ENCODE measurements at regions not wholly inside any gene's neighbourhood (a gene's known extent, or its start where the extent isn't known, plus 50 kb on each side); places are given as distances from the start of the nearest gene placed in this dataset.
A peak's percentile ranks its signal among the peaks of the same experiment; 100 is the strongest.

DNA sequence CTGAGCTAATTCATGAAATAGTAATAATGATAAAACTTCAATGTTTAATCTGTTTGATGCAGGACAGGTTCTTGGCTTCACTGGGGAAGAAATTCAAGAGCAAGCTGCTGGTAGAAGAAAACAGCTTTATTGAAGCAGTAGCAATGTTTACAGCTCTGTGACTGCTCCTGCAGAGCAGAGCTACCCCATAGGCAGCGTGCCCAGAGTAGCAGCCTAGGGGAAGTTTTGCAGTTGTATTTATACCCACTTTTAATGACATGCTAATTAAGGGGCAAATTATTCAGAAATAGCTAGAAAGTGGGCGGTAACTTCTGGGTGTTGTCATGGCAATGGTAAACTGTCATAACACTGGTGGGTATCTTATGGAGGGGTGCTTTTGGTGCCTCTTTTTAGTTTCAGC lies 518.0 kb downstream of the RFPL4B start:
- no peaks in the 10 kb centered on the region for H3K27me3 ChIP-seq
- H3K9me3 ChIP-seq: peaks cover 0 to 20% (median 0%) of the 10 kb centered on the region in 11 donors
- H3K4me1 ChIP-seq: no peaks in the 10 kb centered on the region
- H3K36me3 ChIP-seq: no peaks in the 10 kb centered on the region
- WGBS, 2 donors: 86 to 88% methylated on average over 2 of the region's 2 CpGs
- intact Hi-C loops (cut with DNase I): loop anchor here in 1 of 10 donors (10.0 kb wide), 1 partner anchor 530 kb away; no protein-coding TSS in a partner anchor
- ATAC-seq: no peak
- H3K4me3 ChIP-seq: no peak overlapping the region
- TF ChIP-seq, protein P1, sequence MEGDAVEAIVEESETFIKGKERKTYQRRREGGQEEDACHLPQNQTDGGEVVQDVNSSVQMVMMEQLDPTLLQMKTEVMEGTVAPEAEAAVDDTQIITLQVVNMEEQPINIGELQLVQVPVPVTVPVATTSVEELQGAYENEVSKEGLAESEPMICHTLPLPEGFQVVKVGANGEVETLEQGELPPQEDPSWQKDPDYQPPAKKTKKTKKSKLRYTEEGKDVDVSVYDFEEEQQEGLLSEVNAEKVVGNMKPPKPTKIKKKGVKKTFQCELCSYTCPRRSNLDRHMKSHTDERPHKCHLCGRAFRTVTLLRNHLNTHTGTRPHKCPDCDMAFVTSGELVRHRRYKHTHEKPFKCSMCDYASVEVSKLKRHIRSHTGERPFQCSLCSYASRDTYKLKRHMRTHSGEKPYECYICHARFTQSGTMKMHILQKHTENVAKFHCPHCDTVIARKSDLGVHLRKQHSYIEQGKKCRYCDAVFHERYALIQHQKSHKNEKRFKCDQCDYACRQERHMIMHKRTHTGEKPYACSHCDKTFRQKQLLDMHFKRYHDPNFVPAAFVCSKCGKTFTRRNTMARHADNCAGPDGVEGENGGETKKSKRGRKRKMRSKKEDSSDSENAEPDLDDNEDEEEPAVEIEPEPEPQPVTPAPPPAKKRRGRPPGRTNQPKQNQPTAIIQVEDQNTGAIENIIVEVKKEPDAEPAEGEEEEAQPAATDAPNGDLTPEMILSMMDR (IDR thresholded peaks at IDR 0.05): no peak
- no peak for DNase-seq
- no peak overlapping the region for H3K27ac ChIP-seq

DNA sequence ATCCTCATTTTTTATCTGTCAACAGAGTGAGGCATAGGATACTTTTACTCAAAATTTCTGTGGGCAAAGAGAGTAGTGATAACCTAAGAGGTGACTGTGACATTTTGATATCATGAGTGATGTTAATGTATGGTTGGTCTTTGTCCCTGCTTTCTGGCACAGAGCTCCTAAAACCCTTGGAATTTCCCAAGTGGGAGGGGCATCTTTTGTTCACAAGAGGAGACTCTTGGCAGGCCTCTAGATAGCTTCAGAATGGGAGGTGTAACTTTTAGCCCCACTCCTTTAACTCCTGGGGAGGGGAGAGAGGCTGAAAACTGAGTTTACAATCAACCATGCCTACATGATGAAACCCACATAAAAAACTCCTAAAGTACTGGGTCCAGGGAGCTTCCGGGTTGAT lies 527.8 kb downstream of the RFPL4B start:
- 94 to 100% methylated on average over 1 of the region's 1 CpG for WGBS, 2 donors
- no peak for DNase-seq
- H3K4me3 ChIP-seq: no peak overlapping the region

DNA sequence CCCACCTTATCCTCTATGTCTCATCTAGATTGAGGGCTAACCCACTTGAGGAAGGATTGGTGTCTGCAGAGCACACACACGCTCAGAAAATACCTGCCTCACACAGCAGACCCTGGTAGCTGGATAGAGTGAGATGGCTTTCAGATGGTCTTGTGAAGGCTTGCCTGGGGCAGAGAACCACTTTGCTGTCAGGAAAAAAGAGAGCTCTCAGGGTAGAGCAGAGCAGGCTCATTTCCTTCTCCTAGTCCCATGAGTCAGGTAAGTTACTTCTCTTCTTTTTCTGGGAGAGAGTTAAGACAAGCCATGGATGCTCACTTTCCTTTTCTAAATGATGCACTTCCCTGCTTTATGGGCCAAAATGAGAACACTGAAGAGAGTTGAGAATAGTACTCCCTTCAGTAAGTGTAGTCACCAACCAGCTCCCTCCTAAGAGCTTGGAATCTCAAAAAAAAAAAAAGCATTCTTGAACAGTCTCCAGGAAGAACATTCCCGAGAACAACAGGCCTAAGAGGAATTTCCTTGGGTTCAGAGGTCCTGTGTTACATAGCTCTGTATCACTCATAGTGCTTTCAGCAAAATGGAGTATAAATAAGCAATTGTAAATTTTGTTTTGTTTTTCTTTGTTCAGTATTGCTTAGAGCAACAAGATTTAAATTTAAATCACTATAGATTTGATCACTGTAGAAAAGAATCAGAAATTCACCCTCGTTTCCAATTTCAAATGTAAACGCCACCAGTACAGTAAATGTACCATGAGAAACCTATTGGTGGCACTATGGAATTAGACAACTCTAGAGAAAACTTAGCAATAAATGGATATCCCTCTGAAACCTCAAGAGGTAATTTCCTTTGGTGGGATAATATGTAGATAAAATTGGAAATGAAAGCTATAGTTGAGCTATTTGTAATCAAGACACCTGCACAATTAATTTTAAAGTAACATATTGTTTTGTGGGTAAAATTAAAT lies 530.3 kb downstream of the RFPL4B start:
- H3K4me3 ChIP-seq: no peak overlapping the region
- no peaks in the 10 kb centered on the region for H3K9me3 ChIP-seq
- peak in 7 of 8 donors; percentile 58 to 90 (median 78) for ATAC-seq
- 62 to 63% methylated on average over 4 of the region's 4 CpGs for WGBS, 2 donors
- TF ChIP-seq, protein P1 (IDR thresholded peaks at IDR 0.05): peak in 1 of 9 donors; percentile 25
- peaks cover 0 to 11% (median 4%) of the 10 kb centered on the region in 9 donors for H3K4me1 ChIP-seq
- no peak for DNase-seq
- H3K27ac ChIP-seq: peak overlapping the region in 5 of 10 donors; percentile 8 to 47 (median 34)
- H3K36me3 ChIP-seq: no peaks in the 10 kb centered on the region
- H3K27me3 ChIP-seq: no peaks in the 10 kb centered on the region
- intact Hi-C loops (cut with DNase I): no loop called here

More for the DNA sequence above, 527.8 kb downstream of the RFPL4B start:
- Histone ChIP-seq H3K27ac (no peak overlapping the region), H3K9me3 (peaks cover 0 to 19% (median 6%) of the 10 kb centered on the region in 11 donors), H3K27me3 (no peaks in the 10 kb centered on the region), H3K4me1 (peaks cover 0 to 11% (median 4%) of the 10 kb centered on the region in 9 donors), H3K36me3 (no peaks in the 10 kb centered on the region)
- intact Hi-C loops (cut with DNase I): no loop called here
- TF ChIP-seq, protein P1 (IDR thresholded peaks at IDR 0.05): no peak
- no peak for ATAC-seq

DNA sequence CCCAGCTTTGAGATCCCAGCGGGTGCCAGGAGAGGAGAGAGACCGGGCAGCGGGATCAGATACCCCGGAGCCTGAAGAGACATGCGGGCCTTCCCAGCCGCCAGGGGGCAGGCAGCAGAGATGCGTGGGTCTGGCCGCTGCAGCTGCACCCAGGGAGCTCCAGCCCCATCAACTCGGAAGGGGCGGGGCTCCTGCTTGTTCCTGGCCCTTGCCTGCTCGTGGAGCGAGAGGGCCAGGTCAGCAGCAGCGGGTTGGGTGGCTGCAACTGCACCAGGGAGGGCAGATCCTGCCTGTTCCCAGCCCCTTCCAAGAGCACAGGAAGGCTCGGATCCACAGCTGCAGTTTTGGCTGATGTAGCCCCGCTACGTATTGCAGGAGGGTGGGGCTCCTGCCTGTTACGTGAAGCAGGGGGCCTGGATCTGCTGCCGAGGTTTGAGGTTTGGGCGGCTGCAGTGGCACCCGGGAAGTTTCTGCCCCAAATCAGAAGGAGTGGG lies 532.8 kb downstream of the RFPL4B start:
- intact Hi-C loops (cut with DNase I): no loop called here
- DNase-seq (peak in 1 of 2 donors; percentile 6), ATAC-seq (peak in 3 of 8 donors; percentile 44 to 53 (median 51))
- Histone ChIP-seq H3K4me3 (no peak overlapping the region), H3K9me3 (no peaks in the 10 kb centered on the region), H3K4me1 (peaks cover 0 to 11% (median 4%) of the 10 kb centered on the region in 9 donors), H3K36me3 (no peaks in the 10 kb centered on the region), H3K27me3 (no peaks in the 10 kb centered on the region), H3K27ac (no peak overlapping the region)
- WGBS, 2 donors: 92 to 95% methylated on average over 20 of the region's 20 CpGs
- TF ChIP-seq, protein P1 (IDR thresholded peaks at IDR 0.05): peak in 3 of 9 donors; percentile 11 to 18 (median 12)
